Neuronal stem cell (in vitro differentiated cells): ENCODE measurements at regions not wholly inside any gene's neighbourhood (a gene's known extent, or its start where the extent isn't known, plus 50 kb on each side); places are given as distances from the start of the nearest gene placed in this dataset.

ENCODE experiments used
- DNase-seq: peaks from one replicate; pipeline ENCODE4 v3.0.0-alpha.2; 2013; ENCODE audit warnings: low spot score
- H2AFZ ChIP-seq: one replicate; pipeline ENCODE4 v1.6.1; 2013; ENCODE audit warnings: mild to moderate bottlenecking, low read length, inconsistent platforms
- H2AK5ac ChIP-seq: 2 replicates; pipeline ENCODE4 v1.6.1; 2013; ENCODE audit warnings: low read depth, mild to moderate bottlenecking, inconsistent platforms, low read length, moderate library complexity, mixed read lengths
- H2BK120ac ChIP-seq: 2 replicates; pipeline ENCODE4 v1.6.1; 2013; ENCODE audit warnings: low read depth, mild to moderate bottlenecking, inconsistent platforms, low read length, moderate library complexity, mixed read lengths
- H2BK12ac ChIP-seq: one replicate; pipeline ENCODE4 v1.6.1; 2013; ENCODE audit warnings: low read length, inconsistent platforms
- H2BK15ac ChIP-seq: 2 replicates; pipeline ENCODE4 v1.6.1; 2013; ENCODE audit warnings: mild to moderate bottlenecking, low read length, inconsistent platforms, mixed read lengths
- H2BK5ac ChIP-seq: one replicate; pipeline ENCODE4 v1.6.1; 2013; ENCODE audit warnings: inconsistent platforms, mild to moderate bottlenecking, low read length, moderate library complexity
- H3K14ac ChIP-seq: one replicate; pipeline ENCODE4 v1.6.1; 2013; ENCODE audit warnings: low read length, inconsistent platforms
- H3K18ac ChIP-seq: 2 replicates; pipeline ENCODE4 v1.6.1; 2013; ENCODE audit warnings: low read length, inconsistent platforms
- H3K23ac ChIP-seq: 2 replicates; pipeline ENCODE4 v1.6.1; 2013; ENCODE audit warnings: low read depth, mild to moderate bottlenecking, mixed read lengths, low read length, inconsistent platforms; ENCODE audit not compliant: poor library complexity
- H3K27ac ChIP-seq: replicated peaks from 3 replicates; pipeline ENCODE4 v1.5.1; 2013; ENCODE audit warnings: low read length, inconsistent platforms
- H3K27me3 ChIP-seq, 3 experiments: 2 replicates each; pipeline ENCODE4 v1.6.1; 2013; ENCODE audit warnings: low read length in 3 of 3, mild to moderate bottlenecking in 2 of 3, inconsistent platforms in 1 of 3, low read depth in 1 of 3, mixed read lengths in 1 of 3, moderate library complexity in 1 of 3; ENCODE audit not compliant: control insufficient read depth in 3 of 3, insufficient read depth in 3 of 3
- H3K36me3 ChIP-seq, 2 donors: replicated peaks in 1 of 2; 2 replicates each; pipeline ENCODE4 v1.6.1; 2013; ENCODE audit warnings: low read length in 2 of 2; ENCODE audit not compliant: control insufficient read depth in 2 of 2, insufficient read depth in 2 of 2
- H3K4ac ChIP-seq: 2 replicates; pipeline ENCODE4 v1.6.1; 2013; ENCODE audit warnings: inconsistent platforms, mild to moderate bottlenecking, low read length, moderate library complexity
- H3K4me1 ChIP-seq, 2 donors: 1 replicate in 1 of 2; 2 replicates in 1 of 2; pipeline ENCODE4 v1.6.1; 2013; ENCODE audit warnings: low read length in 2 of 2, low read depth in 1 of 2; ENCODE audit not compliant: control insufficient read depth in 2 of 2, insufficient read depth in 1 of 2
- H3K4me2 ChIP-seq: one replicate; pipeline ENCODE4 v1.6.1; 2013; ENCODE audit warnings: mild to moderate bottlenecking, low read length, inconsistent platforms; ENCODE audit not compliant: insufficient read depth, poor library complexity, severe bottlenecking
- H3K4me3 ChIP-seq, 2 donors: 2 replicates each; pipeline ENCODE4 v1.5.1; 2013; ENCODE audit warnings: low read length in 2 of 2, mild to moderate bottlenecking in 2 of 2, inconsistent platforms in 1 of 2, moderate library complexity in 1 of 2
- H3K79me1 ChIP-seq: one replicate; pipeline ENCODE4 v1.6.1; 2013; ENCODE audit warnings: low read depth, mild to moderate bottlenecking, inconsistent platforms, low read length, moderate library complexity
- H3K9ac ChIP-seq: one replicate; pipeline ENCODE4 v1.6.1; 2013; ENCODE audit warnings: mild to moderate bottlenecking, low read depth, low read length, inconsistent platforms; ENCODE audit not compliant: poor library complexity
- H3K9me3 ChIP-seq, 2 donors: replicated peaks in 1 of 2; 2 replicates each; pipeline versions ENCODE3 to v1.6.1; 2013; ENCODE audit warnings: low read length in 2 of 2, mild to moderate bottlenecking in 2 of 2, inconsistent platforms in 1 of 2, low read depth in 1 of 2, mixed read lengths in 1 of 2, moderate library complexity in 1 of 2; ENCODE audit not compliant: control insufficient read depth in 2 of 2, insufficient read depth in 1 of 2
- H4K8ac ChIP-seq: one replicate; pipeline ENCODE4 v1.6.1; 2013; ENCODE audit warnings: low read depth, mild to moderate bottlenecking, inconsistent platforms, low read length, moderate library complexity
- H4K91ac ChIP-seq: one replicate; pipeline ENCODE4 v1.6.1; 2013; ENCODE audit warnings: low read length, low read depth, mild to moderate bottlenecking, inconsistent platforms; ENCODE audit not compliant: poor library complexity
- WGBS, 2 donors: extraction: QIAGEN DNeasy Blood & Tissue Kit; methylation state at CpG; one replicate each; pipeline ENCODE4 v1.1.7; 2013; ENCODE audit warnings: missing lambda C conversion rate in 2 of 2, mixed read lengths in 1 of 2; ENCODE audit not compliant: insufficient read length in 2 of 2, insufficient replicate concordance in 1 of 2; ENCODE audit errors: extremely low coverage in 2 of 2; 5-methylcytosine and 5-hydroxymethylcytosine counted together

DNA sequence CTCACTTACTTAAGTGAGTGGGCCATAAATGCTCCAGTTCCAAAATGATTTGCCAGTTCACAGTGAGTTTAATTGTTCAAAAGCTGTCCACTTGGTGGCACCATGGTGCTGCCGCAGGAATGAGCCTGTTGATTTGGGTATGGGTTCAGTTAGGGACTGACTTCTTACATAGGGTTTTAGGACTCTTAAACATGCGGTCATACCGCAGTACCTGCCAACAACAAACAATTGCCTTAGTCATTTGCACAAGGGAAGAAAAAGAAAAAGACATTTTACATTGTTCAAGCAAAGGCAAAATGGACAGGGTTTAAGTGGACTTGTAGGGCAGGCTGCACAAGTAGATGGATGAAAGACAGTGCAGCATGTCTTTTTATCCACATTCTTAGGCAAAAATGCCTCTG is 80.0 kb upstream of the DBX2 start:
- H3K27ac ChIP-seq: no peak overlapping the region
- no CpG with 5 or more reads among the region's 3 CpGs for WGBS, 2 donors
- H3K27me3 ChIP-seq: peaks cover 0 to 5% (median 0%) of the 10 kb centered on the region in 3 experiments
- H2BK15ac ChIP-seq: no peak overlapping the region
- H2BK12ac ChIP-seq: no peak overlapping the region
- H3K14ac ChIP-seq: no peak overlapping the region
- DNase-seq: peak; percentile 56
- no peak overlapping the region for H3K18ac ChIP-seq
- H3K4me1 ChIP-seq: peaks cover 0 to 5% of the 10 kb centered on the region in 2 donors
- H2BK120ac ChIP-seq: no peak overlapping the region
- no peak overlapping the region for H3K4ac ChIP-seq
- H3K4me2 ChIP-seq: no peak overlapping the region
- no peak overlapping the region for H2AFZ ChIP-seq
- H3K79me1 ChIP-seq: no peaks in the 10 kb centered on the region
- no peak overlapping the region for H2AK5ac ChIP-seq
- H3K4me3 ChIP-seq: no peak overlapping the region
- no peak overlapping the region for H4K91ac ChIP-seq
- H3K36me3 ChIP-seq: no peaks in the 10 kb centered on the region
- H3K23ac ChIP-seq: no peak overlapping the region
- H3K9me3 ChIP-seq: no peaks in the 10 kb centered on the region
- H3K9ac ChIP-seq: no peak overlapping the region
- no peak overlapping the region for H4K8ac ChIP-seq
- H2BK5ac ChIP-seq: no peak overlapping the region

DNA sequence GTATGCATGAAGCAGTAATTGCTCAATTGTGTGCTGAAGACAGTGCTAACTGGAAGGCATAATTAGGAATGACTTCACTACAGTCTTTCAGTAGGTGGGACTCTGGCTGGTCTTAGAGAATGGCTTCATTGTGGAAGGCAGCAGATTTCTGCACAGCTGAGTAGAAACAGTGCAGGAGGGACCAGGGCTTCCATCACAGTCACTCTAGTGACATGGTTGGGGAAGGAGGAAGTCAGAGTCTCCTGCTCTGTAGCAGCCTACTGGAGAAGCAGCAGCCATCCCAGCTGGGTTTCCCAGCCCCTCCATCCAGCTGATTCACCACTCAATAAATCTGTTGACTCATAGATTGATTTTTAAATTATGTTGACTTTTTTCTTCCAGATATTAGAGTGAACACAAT is 80.6 kb upstream of the DBX2 start:
- peak overlapping the region; percentile 40 for H4K91ac ChIP-seq
- H3K4me2 ChIP-seq: no peak overlapping the region
- peak overlapping the region; percentile 28 for H3K18ac ChIP-seq
- H4K8ac ChIP-seq: no peak overlapping the region
- no peak overlapping the region for H2AFZ ChIP-seq
- H2BK12ac ChIP-seq: no peak overlapping the region
- no peak for DNase-seq
- H3K4me1 ChIP-seq: peaks cover 0 to 5% of the 10 kb centered on the region in 2 donors
- H2BK5ac ChIP-seq: no peak overlapping the region
- H3K9me3 ChIP-seq: no peaks in the 10 kb centered on the region
- no peak overlapping the region for H3K23ac ChIP-seq
- no peaks in the 10 kb centered on the region for H3K36me3 ChIP-seq
- no peak overlapping the region for H3K27ac ChIP-seq
- H3K27me3 ChIP-seq: peaks cover 0 to 5% (median 0%) of the 10 kb centered on the region in 3 experiments
- H3K4ac ChIP-seq: no peak overlapping the region
- H2BK15ac ChIP-seq: no peak overlapping the region
- H2AK5ac ChIP-seq: no peak overlapping the region
- H3K4me3 ChIP-seq: no peak overlapping the region
- peak overlapping the region; percentile 72 for H3K14ac ChIP-seq
- no peak overlapping the region for H3K9ac ChIP-seq
- H2BK120ac ChIP-seq: no peak overlapping the region
- no peaks in the 10 kb centered on the region for H3K79me1 ChIP-seq

DNA sequence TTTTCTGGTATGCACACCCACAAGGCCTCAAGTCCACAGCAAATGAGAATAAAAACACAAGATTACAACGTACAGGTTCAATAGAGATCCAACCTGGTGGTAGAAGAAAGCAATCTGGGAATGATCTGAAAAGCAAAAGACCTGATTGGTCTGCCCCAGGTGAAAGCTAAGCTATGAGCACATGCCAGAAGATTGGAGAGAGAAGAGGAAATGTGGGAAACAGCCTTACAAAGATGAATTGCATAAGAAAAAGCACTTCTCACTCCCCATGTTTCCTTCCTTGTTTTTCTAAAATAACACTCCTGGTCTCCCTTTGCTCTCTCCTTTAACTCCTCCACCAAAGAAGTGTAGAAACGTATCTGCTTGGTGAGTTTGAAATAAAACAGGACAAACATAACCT is 77.3 kb upstream of the ANO6 start:
- Histone ChIP-seq H2AFZ (no peak overlapping the region), H3K18ac (no peak overlapping the region), H3K4ac (no peak overlapping the region), H3K9me3 (no peaks in the 10 kb centered on the region), H3K9ac (no peak overlapping the region), H2BK5ac (no peak overlapping the region), H3K4me1 (no peaks in the 10 kb centered on the region), H4K91ac (no peak overlapping the region), H3K36me3 (no peaks in the 10 kb centered on the region), H2BK12ac (no peak overlapping the region), H3K23ac (no peak overlapping the region), H2AK5ac (no peak overlapping the region), H4K8ac (no peak overlapping the region), H3K27ac (no peak overlapping the region), H3K27me3 (peaks cover 0 to 4% (median 0%) of the 10 kb centered on the region in 3 experiments), H3K79me1 (no peaks in the 10 kb centered on the region), H3K4me2 (no peak overlapping the region), H2BK15ac (no peak overlapping the region), H3K4me3 (no peak overlapping the region), H2BK120ac (no peak overlapping the region), H3K14ac (no peak overlapping the region)
- DNase-seq: no peak
- WGBS, 2 donors: no CpG with 5 or more reads among the region's 2 CpGs

DNA sequence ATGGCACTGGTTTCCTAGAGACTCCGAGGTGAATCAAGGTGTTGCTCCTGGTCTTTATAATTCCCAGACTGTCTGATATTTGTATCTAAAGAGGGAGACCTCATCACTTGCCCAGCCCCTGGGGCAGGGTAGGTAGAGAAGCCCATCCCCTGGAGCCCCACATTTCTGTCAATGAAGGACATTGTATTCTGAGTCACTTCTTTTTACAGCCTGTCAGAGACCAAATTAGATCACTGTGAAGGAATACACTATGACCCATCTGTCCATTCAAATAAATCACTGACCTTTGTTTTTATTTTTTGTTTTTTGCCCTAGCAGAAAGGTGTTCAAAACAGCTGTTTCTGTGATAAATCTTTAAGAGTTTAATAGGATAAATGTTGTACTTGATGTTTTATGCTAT is 67.9 kb upstream of the ANO6 start:
- DNase-seq: no peak
- Histone ChIP-seq H4K91ac (no peak overlapping the region), H3K18ac (no peak overlapping the region), H3K23ac (no peak overlapping the region), H3K36me3 (no peaks in the 10 kb centered on the region), H2BK120ac (no peak overlapping the region), H3K4me1 (no peaks in the 10 kb centered on the region), H2BK5ac (no peak overlapping the region), H2BK15ac (no peak overlapping the region), H3K27ac (no peak overlapping the region), H3K9me3 (peaks cover 0 to 2% of the 10 kb centered on the region in 2 donors), H2AK5ac (no peak overlapping the region), H3K14ac (no peak overlapping the region), H3K9ac (no peak overlapping the region), H2BK12ac (no peak overlapping the region), H4K8ac (no peak overlapping the region), H3K4ac (no peak overlapping the region), H3K27me3 (no peaks in the 10 kb centered on the region), H3K4me3 (no peak overlapping the region), H2AFZ (no peak overlapping the region), H3K4me2 (no peak overlapping the region), H3K79me1 (no peaks in the 10 kb centered on the region)
- no CpG with 5 or more reads among the region's 1 CpG for WGBS, 2 donors
